ENCODE measurements at regions not wholly inside any gene's neighbourhood (a gene's known extent, or its start where the extent isn't known, plus 50 kb on each side); places are given as distances from the start of the nearest gene placed in this dataset.

- H3K4me2 ChIP-seq (ENCODE audit: insufficient read depth, low read length) = no peak overlapping the region
- no peak overlapping the region for H2AFZ ChIP-seq (ENCODE audit: low read length)
- H4K20me1 ChIP-seq (ENCODE audit: insufficient read depth, low read length) = no peaks in the 10 kb centered on the region
- peak; percentile 38 for TF ChIP-seq CTCF (IDR thresholded peaks at IDR 0.05; ENCODE audit: extremely low read depth, low read depth, low read length)
- H3K79me2 ChIP-seq (ENCODE audit: insufficient read depth, low read length) = no peaks in the 10 kb centered on the region
- H3K4me1 ChIP-seq (ENCODE audit: insufficient read depth, low read length) = no peaks in the 10 kb centered on the region
- no peak overlapping the region for H3K4me3 ChIP-seq (ENCODE audit: insufficient read depth, low read length)
- H3K27me3 ChIP-seq (ENCODE audit: insufficient read depth, low read length) = no peaks in the 10 kb centered on the region
- no peak for DNase-seq (ENCODE audit: insufficient read length, low spot score, missing footprints)
- no peaks in the 10 kb centered on the region for H3K9me3 ChIP-seq (ENCODE audit: low read depth, low read length)
- H3K27ac ChIP-seq (ENCODE audit: low read depth, low read length) = no peak overlapping the region
- H3K36me3 ChIP-seq (ENCODE audit: insufficient read depth, low read length) = no peaks in the 10 kb centered on the region
Observed at GRCh38 chr2:898319-898718, 52.3 kb upstream of the SNTG2 start.

- no peak overlapping the region for H3K27ac ChIP-seq (ENCODE audit: low read depth, low read length)
- H3K4me3 ChIP-seq (ENCODE audit: insufficient read depth, low read length) = no peak overlapping the region
- no peaks in the 10 kb centered on the region for H3K79me2 ChIP-seq (ENCODE audit: insufficient read depth, low read length)
- DNase-seq (ENCODE audit: insufficient read length, low spot score, missing footprints) = no peak
- H3K4me1 ChIP-seq (ENCODE audit: insufficient read depth, low read length) = no peaks in the 10 kb centered on the region
- no peaks in the 10 kb centered on the region for H3K36me3 ChIP-seq (ENCODE audit: insufficient read depth, low read length)
- no peak overlapping the region for H3K4me2 ChIP-seq (ENCODE audit: insufficient read depth, low read length)
- no peaks in the 10 kb centered on the region for H3K9me3 ChIP-seq (ENCODE audit: low read depth, low read length)
- no peaks in the 10 kb centered on the region for H4K20me1 ChIP-seq (ENCODE audit: insufficient read depth, low read length)
- no peaks in the 10 kb centered on the region for H3K27me3 ChIP-seq (ENCODE audit: insufficient read depth, low read length)
- no peak overlapping the region for H2AFZ ChIP-seq (ENCODE audit: low read length)
- no peak for TF ChIP-seq CTCF (IDR thresholded peaks at IDR 0.05; ENCODE audit: extremely low read depth, low read depth, low read length)
Observed at GRCh38 chr2:897091-897490, 53.6 kb upstream of the SNTG2 start.

- Histone ChIP-seq H3K27me3 (ENCODE audit: insufficient read depth, low read length) (no peaks in the 10 kb centered on the region), H3K79me2 (ENCODE audit: insufficient read depth, low read length) (no peaks in the 10 kb centered on the region), H3K4me2 (ENCODE audit: insufficient read depth, low read length) (no peak overlapping the region), H4K20me1 (ENCODE audit: insufficient read depth, low read length) (no peaks in the 10 kb centered on the region), H3K4me3 (ENCODE audit: insufficient read depth, low read length) (no peak overlapping the region), H3K9me3 (ENCODE audit: low read depth, low read length) (no peaks in the 10 kb centered on the region), H3K4me1 (ENCODE audit: insufficient read depth, low read length) (peaks cover 5% of the 10 kb centered on the region), H3K36me3 (ENCODE audit: insufficient read depth, low read length) (no peaks in the 10 kb centered on the region), H3K27ac (ENCODE audit: low read depth, low read length) (no peak overlapping the region), H2AFZ (ENCODE audit: low read length) (no peak overlapping the region)
- peak; percentile 77 for DNase-seq (ENCODE audit: insufficient read length, low spot score, missing footprints)
- TF ChIP-seq CTCF (IDR thresholded peaks at IDR 0.05; ENCODE audit: extremely low read depth, low read depth, low read length) = no peak
Observed at GRCh38 chr2:893311-893710, 57.3 kb upstream of the SNTG2 start.

GRCh38 chr2:892892-893291 is 57.8 kb upstream of the SNTG2 start:
- no peaks in the 10 kb centered on the region for H3K9me3 ChIP-seq (ENCODE audit: low read depth, low read length)

More at GRCh38 chr2:892892-893291, 57.8 kb upstream of the SNTG2 start:
- no peaks in the 10 kb centered on the region for H3K79me2 ChIP-seq (ENCODE audit: insufficient read depth, low read length)
- H3K4me1 ChIP-seq (ENCODE audit: insufficient read depth, low read length) = peaks cover 5% of the 10 kb centered on the region
- H2AFZ ChIP-seq (ENCODE audit: low read length) = no peak overlapping the region
- H3K36me3 ChIP-seq (ENCODE audit: insufficient read depth, low read length) = no peaks in the 10 kb centered on the region
- DNase-seq (ENCODE audit: insufficient read length, low spot score, missing footprints) = no peak
- no peaks in the 10 kb centered on the region for H3K27me3 ChIP-seq (ENCODE audit: insufficient read depth, low read length)
- H3K27ac ChIP-seq (ENCODE audit: low read depth, low read length) = no peak overlapping the region
- no peak overlapping the region for H3K4me3 ChIP-seq (ENCODE audit: insufficient read depth, low read length)
- no peak overlapping the region for H3K4me2 ChIP-seq (ENCODE audit: insufficient read depth, low read length)
- no peak for TF ChIP-seq CTCF (IDR thresholded peaks at IDR 0.05; ENCODE audit: extremely low read depth, low read depth, low read length)
- no peaks in the 10 kb centered on the region for H4K20me1 ChIP-seq (ENCODE audit: insufficient read depth, low read length)
